ENCODE measurements at regions not wholly inside any gene's neighbourhood (a gene's known extent, or its start where the extent isn't known, plus 50 kb on each side); places are given as distances from the start of the nearest gene placed in this dataset.

- no peak for TF ChIP-seq CREB1 (IDR thresholded peaks at IDR 0.05)
- no peak for TF ChIP-seq CREB1 (CRISPR knock-in tag; IDR thresholded peaks at IDR 0.05)
- TF ChIP-seq MXI1 (IDR thresholded peaks at IDR 0.05; ENCODE audit: low read depth, low read length), result no peak
- TF ChIP-seq MAX (CRISPR knock-in tag; IDR thresholded peaks at IDR 0.05), result no peak
- TF ChIP-seq RFX5 (IDR thresholded peaks at IDR 0.05; ENCODE audit: low read depth, low read length), result no peak
- TF ChIP-seq MNT (conservative IDR thresholded peaks at IDR 0.05), result no peak
- TF ChIP-seq ZNF311 (CRISPR knock-in tag; IDR thresholded peaks at IDR 0.05), result no peak
- no peak for TF ChIP-seq MYBL2 (IDR thresholded peaks at IDR 0.05; ENCODE audit: low read depth)
- no peak for TF ChIP-seq MYBL2 (CRISPR knock-in tag; IDR thresholded peaks at IDR 0.05; ENCODE audit: borderline replicate concordance)
- TF ChIP-seq MLLT1 (IDR thresholded peaks at IDR 0.05), result no peak
- TF ChIP-seq POLR2AphosphoS5 (IDR thresholded peaks at IDR 0.05; ENCODE audit: control insufficient read depth, insufficient read depth, low read depth, low read length), result no peak
- TF ChIP-seq TBP (optimal IDR thresholded peaks at IDR 0.05; ENCODE audit: low read depth, low read length), result no peak
- no peak for TF ChIP-seq SAFB (IDR thresholded peaks at IDR 0.05; ENCODE audit: borderline replicate concordance, low read depth, low read length)
- no peak for TF ChIP-seq CTCF (IDR thresholded peaks at IDR 0.05 in 2 of 3, conservative IDR thresholded peaks at IDR 0.05 in 1 of 3; ENCODE audit: insufficient read depth in 2 of 3, low read depth in 1 of 3, low read length in 3 of 3)
Measured at GRCh38 chr2:8297376-8298231, 384.3 kb upstream of the ID2 start.

Measured in K562 (cell line).